ENCODE measurements at regions not wholly inside any gene's neighbourhood (a gene's known extent, or its start where the extent isn't known, plus 50 kb on each side); places are given as distances from the start of the nearest gene placed in this dataset.

DNA sequence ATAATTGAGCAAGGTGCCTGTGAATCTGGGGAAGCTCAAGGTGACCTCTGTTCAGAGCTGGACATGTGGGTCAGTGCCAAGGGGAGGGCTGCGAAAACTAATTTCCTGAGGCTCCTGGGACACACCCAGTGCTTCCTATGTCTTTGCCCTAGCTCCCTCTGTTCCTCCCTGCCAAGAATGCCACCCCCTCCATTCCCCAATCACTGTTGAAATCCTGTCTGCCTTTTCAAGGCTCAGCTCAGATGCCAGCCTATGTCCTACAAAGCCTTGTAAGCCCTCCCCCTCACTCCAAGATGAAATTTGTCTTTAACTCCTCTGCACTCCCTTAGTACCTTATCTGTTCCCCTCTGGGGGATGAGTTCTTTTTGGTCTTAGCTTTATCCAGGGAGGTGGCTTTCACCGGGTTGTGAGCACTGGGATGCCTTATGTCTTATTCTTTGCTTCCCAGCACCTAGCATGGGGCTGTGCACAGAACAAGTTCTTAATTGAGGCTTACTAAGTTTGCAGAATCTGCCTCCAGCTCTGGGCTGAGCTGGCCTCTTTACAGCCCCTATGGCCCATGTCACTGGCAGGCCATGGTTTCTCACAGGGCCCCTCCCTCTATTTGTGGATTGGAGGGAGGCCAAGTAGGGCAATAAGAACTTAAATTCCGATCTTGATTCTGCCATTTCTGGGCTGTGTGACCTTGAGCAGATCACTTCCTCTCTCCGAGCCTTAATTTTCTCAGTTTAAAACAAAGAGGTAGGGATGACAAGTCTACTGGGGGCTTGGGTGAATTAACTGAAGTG is 51.5 kb upstream of the EPB41L1 start:
- Histone ChIP-seq H4K20me1 (ENCODE audit: insufficient read depth, low read length) (no peaks in the 10 kb centered on the region), H3K79me2 (ENCODE audit: insufficient read depth, low read length) (no peaks in the 10 kb centered on the region), H3K4me3 (ENCODE audit: low read depth, low read length, poor library complexity, severe bottlenecking) (no peak overlapping the region), H3F3A (ENCODE audit: insufficient read depth, low read length) (no peaks in the 10 kb centered on the region), H3K27me3 (ENCODE audit: insufficient read depth, low read length) (no peaks in the 10 kb centered on the region), H3K9me2 (ENCODE audit: low read depth, low read length) (no peaks in the 10 kb centered on the region), H3K9me3 (ENCODE audit: low read length) (no peaks in the 10 kb centered on the region), H3K36me3 (ENCODE audit: insufficient read depth, low read length) (no peaks in the 10 kb centered on the region), H3K4me2 (ENCODE audit: low read length) (no peak overlapping the region), H2AFZ (ENCODE audit: low read length) (no peak overlapping the region), H3K27ac (ENCODE audit: low read depth, low read length, poor library complexity, severe bottlenecking) (no peak overlapping the region), H3K9ac (ENCODE audit: low read length) (no peak overlapping the region), H3K4me1 (ENCODE audit: insufficient read depth, low read length, severe bottlenecking) (peaks cover 9% of the 10 kb centered on the region)
- TF ChIP-seq EZH2 (IDR thresholded peaks at IDR 0.05; ENCODE audit: borderline replicate concordance, low read length) = no peak
- TF ChIP-seq, protein P1, sequence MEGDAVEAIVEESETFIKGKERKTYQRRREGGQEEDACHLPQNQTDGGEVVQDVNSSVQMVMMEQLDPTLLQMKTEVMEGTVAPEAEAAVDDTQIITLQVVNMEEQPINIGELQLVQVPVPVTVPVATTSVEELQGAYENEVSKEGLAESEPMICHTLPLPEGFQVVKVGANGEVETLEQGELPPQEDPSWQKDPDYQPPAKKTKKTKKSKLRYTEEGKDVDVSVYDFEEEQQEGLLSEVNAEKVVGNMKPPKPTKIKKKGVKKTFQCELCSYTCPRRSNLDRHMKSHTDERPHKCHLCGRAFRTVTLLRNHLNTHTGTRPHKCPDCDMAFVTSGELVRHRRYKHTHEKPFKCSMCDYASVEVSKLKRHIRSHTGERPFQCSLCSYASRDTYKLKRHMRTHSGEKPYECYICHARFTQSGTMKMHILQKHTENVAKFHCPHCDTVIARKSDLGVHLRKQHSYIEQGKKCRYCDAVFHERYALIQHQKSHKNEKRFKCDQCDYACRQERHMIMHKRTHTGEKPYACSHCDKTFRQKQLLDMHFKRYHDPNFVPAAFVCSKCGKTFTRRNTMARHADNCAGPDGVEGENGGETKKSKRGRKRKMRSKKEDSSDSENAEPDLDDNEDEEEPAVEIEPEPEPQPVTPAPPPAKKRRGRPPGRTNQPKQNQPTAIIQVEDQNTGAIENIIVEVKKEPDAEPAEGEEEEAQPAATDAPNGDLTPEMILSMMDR (IDR thresholded peaks at IDR 0.05; ENCODE audit: low read length) = no peak

DNA sequence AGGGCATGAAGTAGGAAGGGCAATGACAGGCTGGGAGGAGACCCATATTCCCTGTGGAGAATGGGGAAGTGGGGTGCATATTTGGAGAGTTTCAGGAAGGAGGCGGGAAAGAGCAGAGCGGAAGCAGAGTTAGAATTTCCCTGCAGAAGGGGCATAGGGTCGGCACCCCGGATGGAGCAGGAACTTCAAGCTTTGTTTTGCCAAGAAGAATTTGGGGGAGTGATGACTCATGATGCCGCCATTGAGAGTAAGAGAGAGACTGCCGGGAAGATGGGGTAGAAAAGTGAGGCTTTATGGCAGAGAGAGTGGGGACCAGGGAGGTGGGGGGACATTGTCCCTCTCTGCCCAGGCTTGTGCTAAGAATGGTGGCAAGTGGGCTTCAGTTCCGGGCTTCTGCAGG is 50.3 kb upstream of the EPB41L1 start:
- H3K79me2 ChIP-seq (ENCODE audit: insufficient read depth, low read length) = no peaks in the 10 kb centered on the region
- H3K4me1 ChIP-seq (ENCODE audit: insufficient read depth, low read length, severe bottlenecking) = no peaks in the 10 kb centered on the region
- no peaks in the 10 kb centered on the region for H4K20me1 ChIP-seq (ENCODE audit: insufficient read depth, low read length)
- no peaks in the 10 kb centered on the region for H3K9me3 ChIP-seq (ENCODE audit: low read length)
- no peak overlapping the region for H3K4me2 ChIP-seq (ENCODE audit: low read length)
- no peaks in the 10 kb centered on the region for H3K27me3 ChIP-seq (ENCODE audit: insufficient read depth, low read length)
- H3K9ac ChIP-seq (ENCODE audit: low read length) = no peak overlapping the region
- no peak for TF ChIP-seq EZH2 (IDR thresholded peaks at IDR 0.05; ENCODE audit: borderline replicate concordance, low read length)
- TF ChIP-seq, protein P1 (IDR thresholded peaks at IDR 0.05; ENCODE audit: low read length) = no peak
- H3K36me3 ChIP-seq (ENCODE audit: insufficient read depth, low read length) = no peaks in the 10 kb centered on the region
- H3F3A ChIP-seq (ENCODE audit: insufficient read depth, low read length) = no peaks in the 10 kb centered on the region
- no peaks in the 10 kb centered on the region for H3K9me2 ChIP-seq (ENCODE audit: low read depth, low read length)
- H2AFZ ChIP-seq (ENCODE audit: low read length) = no peak overlapping the region
- H3K27ac ChIP-seq (ENCODE audit: low read depth, low read length, poor library complexity, severe bottlenecking) = no peak overlapping the region
- H3K4me3 ChIP-seq (ENCODE audit: low read depth, low read length, poor library complexity, severe bottlenecking) = no peak overlapping the region

Data from OCI-LY1 (cell line).